ENCODE measurements at regions not wholly inside any gene's neighbourhood (a gene's known extent, or its start where the extent isn't known, plus 50 kb on each side); places are given as distances from the start of the nearest gene placed in this dataset.

DNA sequence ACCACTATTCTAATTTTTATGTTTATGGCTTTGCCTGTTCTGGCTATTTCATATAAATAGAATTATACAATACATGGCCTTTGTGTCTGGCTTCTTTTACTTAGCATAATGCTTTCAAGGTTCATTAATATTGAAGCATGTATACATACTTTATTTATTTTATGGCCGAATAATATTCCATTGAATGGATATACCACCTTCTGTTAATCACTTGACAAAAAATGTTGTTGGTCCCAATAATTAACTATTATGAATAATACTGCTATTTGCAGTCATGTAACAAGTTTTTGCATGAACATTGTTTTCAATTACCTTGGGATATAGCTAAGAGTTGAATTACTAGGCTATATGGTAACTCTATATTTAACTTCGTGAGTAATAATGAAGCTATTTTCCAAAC, 767.5 kb downstream of the INHBA start:
- Histone ChIP-seq H3K4me1 (ENCODE audit: insufficient read depth) (no peaks in the 10 kb centered on the region), H3K4me3 (no peak overlapping the region), H3K36me3 (no peaks in the 10 kb centered on the region), H3K27me3 (peaks cover 2% of the 10 kb centered on the region), H3K27ac (no peak overlapping the region), H3K9me3 (no peaks in the 10 kb centered on the region)
- intact Hi-C loops (cut with DNase I) = no loop called here
- DNase-seq = no peak
- 88 to 96% (median 96%) methylated on average over 2 of the region's 2 CpGs for WGBS, 3 donors
- TF ChIP-seq POLR2A (IDR thresholded peaks at IDR 0.05) = no peak
- no peak for TF ChIP-seq CTCF (IDR thresholded peaks at IDR 0.05)
- TF ChIP-seq EP300 (IDR thresholded peaks at IDR 0.05) = no peak

DNA sequence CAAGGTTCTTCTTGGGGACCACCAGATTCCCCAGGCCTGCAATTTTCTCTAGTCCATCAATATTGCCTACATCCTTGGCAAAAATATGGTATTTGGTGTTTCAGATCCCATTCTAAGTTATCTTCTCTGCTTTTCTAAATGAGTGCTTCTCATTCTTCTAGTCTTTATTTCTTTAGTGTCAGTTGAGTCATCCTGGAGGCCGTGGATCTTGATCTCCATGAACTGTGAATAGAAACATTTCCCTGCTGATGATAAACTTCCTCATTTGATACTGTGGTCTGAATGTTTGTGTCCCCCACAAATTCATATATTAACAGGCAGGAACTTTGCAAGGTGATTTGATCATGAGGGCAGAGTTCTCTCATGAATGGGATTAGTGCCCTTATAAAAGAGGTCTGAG, 779.3 kb downstream of the INHBA start:
- Histone ChIP-seq H3K4me3 (no peak overlapping the region), H3K27me3 (no peaks in the 10 kb centered on the region), H3K36me3 (no peaks in the 10 kb centered on the region), H3K9me3 (no peaks in the 10 kb centered on the region), H3K4me1 (ENCODE audit: insufficient read depth) (no peaks in the 10 kb centered on the region), H3K27ac (no peak overlapping the region)
- WGBS, 3 donors = 70 to 89% (median 82%) methylated on average over 1 of the region's 1 CpG
- intact Hi-C loops (cut with DNase I) = no loop called here
- TF ChIP-seq CTCF (IDR thresholded peaks at IDR 0.05) (no peak), POLR2A (IDR thresholded peaks at IDR 0.05) (no peak), EP300 (IDR thresholded peaks at IDR 0.05) (no peak)
- DNase-seq = no peak

- Histone ChIP-seq H3K36me3 (no peaks in the 10 kb centered on the region), H3K4me1 (ENCODE audit: insufficient read depth) (no peaks in the 10 kb centered on the region), H3K27me3 (no peaks in the 10 kb centered on the region), H3K27ac (no peak overlapping the region), H3K4me3 (no peak overlapping the region), H3K9me3 (no peaks in the 10 kb centered on the region)
- intact Hi-C loops (cut with DNase I) = no loop called here
- TF ChIP-seq EP300 (IDR thresholded peaks at IDR 0.05) (no peak), CTCF (IDR thresholded peaks at IDR 0.05) (no peak), POLR2A (IDR thresholded peaks at IDR 0.05) (no peak)
- no peak for DNase-seq
- WGBS, 3 donors = 74 to 89% (median 87%) methylated on average over 1 of the region's 1 CpG
Observed at GRCh38 chr7:40922316-40922670, 780.6 kb downstream of the INHBA start.

GRCh38 chr7:40921589-40922315, 781.1 kb downstream of the INHBA start:
- TF ChIP-seq EP300 (IDR thresholded peaks at IDR 0.05) (no peak), CTCF (IDR thresholded peaks at IDR 0.05) (no peak), POLR2A (IDR thresholded peaks at IDR 0.05) (no peak)
- 81 to 87% (median 85%) methylated on average over 7 of the region's 7 CpGs for WGBS, 3 donors
- no peak for DNase-seq
- Histone ChIP-seq H3K27ac (no peak overlapping the region), H3K27me3 (no peaks in the 10 kb centered on the region), H3K9me3 (no peaks in the 10 kb centered on the region), H3K36me3 (no peaks in the 10 kb centered on the region), H3K4me3 (no peak overlapping the region), H3K4me1 (ENCODE audit: insufficient read depth) (no peaks in the 10 kb centered on the region)
- intact Hi-C loops (cut with DNase I) = no loop called here
